ENCODE measurements at regions not wholly inside any gene's neighbourhood (a gene's known extent, or its start where the extent isn't known, plus 50 kb on each side); places are given as distances from the start of the nearest gene placed in this dataset.
"Not testable (repeated sequence)": the region's sequence is repeated elsewhere in the genome, so short reads cannot be mapped to it uniquely, and the experiment has no call there.

DNA sequence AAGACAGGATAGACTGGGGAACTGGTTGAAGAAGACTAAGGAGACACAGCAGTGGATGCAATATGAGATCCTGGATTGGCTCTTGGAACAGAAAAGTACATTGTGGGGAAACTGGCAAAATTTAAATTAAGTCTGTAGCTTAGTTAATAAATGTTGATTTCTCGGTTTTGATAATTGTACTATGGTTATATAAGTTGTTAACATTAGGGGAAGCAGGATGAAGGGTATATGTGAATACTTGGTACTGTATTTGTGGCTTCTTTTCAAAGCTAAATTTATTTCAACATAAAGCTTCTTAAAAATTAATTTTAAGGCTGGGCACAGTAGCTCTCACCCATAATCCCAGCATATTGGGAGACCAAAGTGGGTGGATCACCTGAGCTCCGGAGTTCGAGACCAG, 103.8 kb downstream of the TMEM17 start:
- H3K4me3 ChIP-seq, result no peak overlapping the region
- H3K4me1 ChIP-seq, result no peaks in the 10 kb centered on the region
- H3K36me3 ChIP-seq, result no peaks in the 10 kb centered on the region
- H3K9me3 ChIP-seq, result no peaks in the 10 kb centered on the region
- no peak overlapping the region for H3K27ac ChIP-seq
- H3K27me3 ChIP-seq, result no peaks in the 10 kb centered on the region
- intact Hi-C loops (cut with DNase I), result loop anchor here (10.0 kb wide), 1 partner anchor 407 kb away; no protein-coding TSS in a partner anchor
- TF ChIP-seq POLR2AphosphoS5 (IDR thresholded peaks at IDR 0.05; ENCODE audit: insufficient read depth in 1 of 2, low read depth in 1 of 2), result no peak
- TF ChIP-seq POLR2A (IDR thresholded peaks at IDR 0.05), result no peak
- TF ChIP-seq, protein P1, sequence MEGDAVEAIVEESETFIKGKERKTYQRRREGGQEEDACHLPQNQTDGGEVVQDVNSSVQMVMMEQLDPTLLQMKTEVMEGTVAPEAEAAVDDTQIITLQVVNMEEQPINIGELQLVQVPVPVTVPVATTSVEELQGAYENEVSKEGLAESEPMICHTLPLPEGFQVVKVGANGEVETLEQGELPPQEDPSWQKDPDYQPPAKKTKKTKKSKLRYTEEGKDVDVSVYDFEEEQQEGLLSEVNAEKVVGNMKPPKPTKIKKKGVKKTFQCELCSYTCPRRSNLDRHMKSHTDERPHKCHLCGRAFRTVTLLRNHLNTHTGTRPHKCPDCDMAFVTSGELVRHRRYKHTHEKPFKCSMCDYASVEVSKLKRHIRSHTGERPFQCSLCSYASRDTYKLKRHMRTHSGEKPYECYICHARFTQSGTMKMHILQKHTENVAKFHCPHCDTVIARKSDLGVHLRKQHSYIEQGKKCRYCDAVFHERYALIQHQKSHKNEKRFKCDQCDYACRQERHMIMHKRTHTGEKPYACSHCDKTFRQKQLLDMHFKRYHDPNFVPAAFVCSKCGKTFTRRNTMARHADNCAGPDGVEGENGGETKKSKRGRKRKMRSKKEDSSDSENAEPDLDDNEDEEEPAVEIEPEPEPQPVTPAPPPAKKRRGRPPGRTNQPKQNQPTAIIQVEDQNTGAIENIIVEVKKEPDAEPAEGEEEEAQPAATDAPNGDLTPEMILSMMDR (IDR thresholded peaks at IDR 0.05), result no peak
- no peak for DNase-seq (ENCODE audit: extremely low spot score in 2 of 2)

DNA sequence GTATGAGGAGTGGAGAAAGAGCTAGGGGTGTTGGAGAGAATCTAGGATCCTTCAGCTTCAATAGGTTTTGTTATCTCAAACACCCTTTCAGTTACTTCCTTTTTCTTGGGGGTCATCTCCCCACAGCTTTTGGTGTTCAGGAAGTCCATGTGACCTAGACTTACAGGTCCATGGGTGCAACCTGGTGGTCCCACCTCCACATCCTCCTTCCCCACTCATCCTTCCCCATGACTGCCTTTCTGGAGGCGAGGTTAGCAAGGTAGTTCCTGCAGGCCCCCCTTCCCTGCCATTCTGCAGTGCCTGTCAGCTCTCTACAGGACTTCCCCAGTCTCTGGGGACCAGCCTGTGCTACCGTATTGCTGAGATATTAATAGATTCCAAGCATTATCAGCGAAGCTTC, 107.6 kb downstream of the TMEM17 start:
- intact Hi-C loops (cut with DNase I), result no loop called here
- no peak for TF ChIP-seq POLR2A (IDR thresholded peaks at IDR 0.05)
- TF ChIP-seq, protein P1 (IDR thresholded peaks at IDR 0.05), result no peak
- no peak for TF ChIP-seq POLR2AphosphoS5 (IDR thresholded peaks at IDR 0.05; ENCODE audit: insufficient read depth in 1 of 2, low read depth in 1 of 2)
- Histone ChIP-seq H3K27me3 (no peaks in the 10 kb centered on the region), H3K4me1 (no peaks in the 10 kb centered on the region), H3K9me3 (no peaks in the 10 kb centered on the region), H3K4me3 (no peak overlapping the region), H3K36me3 (no peaks in the 10 kb centered on the region), H3K27ac (no peak overlapping the region)
- DNase-seq (ENCODE audit: extremely low spot score in 2 of 2), result no peak

DNA sequence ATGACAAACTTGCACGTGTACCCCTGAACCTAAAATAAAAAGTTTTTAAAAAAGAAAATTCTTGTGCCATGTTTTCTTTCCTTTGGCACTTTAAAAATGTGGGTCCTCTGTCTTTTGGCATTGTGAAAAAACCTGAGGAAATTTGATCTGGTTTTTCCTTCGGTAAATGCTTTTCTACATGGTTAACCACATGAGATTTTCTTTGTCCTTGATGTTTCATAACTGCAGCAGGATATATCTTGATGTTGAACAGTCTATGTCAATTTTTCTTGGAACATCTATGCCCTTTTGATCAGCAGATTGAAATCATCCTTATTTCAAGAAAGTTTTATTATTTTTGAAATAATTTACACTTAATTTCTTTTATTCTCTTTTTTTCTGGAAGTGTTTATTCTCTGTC, 109.1 kb downstream of the TMEM17 start:
- Histone ChIP-seq H3K27ac (no peak overlapping the region), H3K36me3 (no peaks in the 10 kb centered on the region), H3K4me1 (no peaks in the 10 kb centered on the region)

DNA sequence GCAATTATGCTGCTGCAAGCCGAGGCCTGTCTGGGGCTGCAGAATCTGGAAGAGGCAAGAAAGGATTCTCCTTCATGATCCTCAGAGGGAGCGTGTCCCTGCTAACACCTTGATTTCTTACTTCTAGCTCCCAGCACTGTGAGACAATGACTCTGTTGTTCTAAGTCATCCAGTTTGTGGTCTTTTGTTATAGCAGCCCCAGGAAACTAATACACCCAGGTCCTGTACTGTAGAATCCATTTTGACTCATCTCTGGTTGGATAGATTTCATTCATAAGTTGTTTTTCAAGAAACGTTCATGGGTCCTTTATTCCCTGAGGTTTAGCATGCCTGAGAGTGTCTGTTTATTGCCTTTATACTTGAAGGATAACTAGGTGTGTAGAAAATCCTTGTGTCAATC, 112.7 kb downstream of the TMEM17 start:
- no peaks in the 10 kb centered on the region for H3K27me3 ChIP-seq
- no peak overlapping the region for H3K27ac ChIP-seq
- H3K4me1 ChIP-seq, result no peaks in the 10 kb centered on the region
- no peak overlapping the region for H3K4me3 ChIP-seq
- H3K36me3 ChIP-seq, result no peaks in the 10 kb centered on the region
- TF ChIP-seq, protein P1 (IDR thresholded peaks at IDR 0.05), result no peak
- TF ChIP-seq POLR2A (IDR thresholded peaks at IDR 0.05), result no peak
- no peak for TF ChIP-seq POLR2AphosphoS5 (IDR thresholded peaks at IDR 0.05; ENCODE audit: insufficient read depth in 1 of 2, low read depth in 1 of 2)
- H3K9me3 ChIP-seq, result no peaks in the 10 kb centered on the region
- intact Hi-C loops (cut with DNase I), result no loop called here
- no peak for DNase-seq (ENCODE audit: extremely low spot score in 2 of 2)

More for the DNA sequence above, 109.1 kb downstream of the TMEM17 start:
- H3K27me3 ChIP-seq, result no peaks in the 10 kb centered on the region
- no peak for DNase-seq (ENCODE audit: extremely low spot score in 2 of 2)
- no peaks in the 10 kb centered on the region for H3K9me3 ChIP-seq
- intact Hi-C loops (cut with DNase I), result no loop called here
- no peak overlapping the region for H3K4me3 ChIP-seq
- TF ChIP-seq POLR2AphosphoS5 (IDR thresholded peaks at IDR 0.05; ENCODE audit: insufficient read depth in 1 of 2, low read depth in 1 of 2) (no peak), POLR2A (IDR thresholded peaks at IDR 0.05) (no peak)
- TF ChIP-seq, protein P1 (IDR thresholded peaks at IDR 0.05), result no peak

DNA sequence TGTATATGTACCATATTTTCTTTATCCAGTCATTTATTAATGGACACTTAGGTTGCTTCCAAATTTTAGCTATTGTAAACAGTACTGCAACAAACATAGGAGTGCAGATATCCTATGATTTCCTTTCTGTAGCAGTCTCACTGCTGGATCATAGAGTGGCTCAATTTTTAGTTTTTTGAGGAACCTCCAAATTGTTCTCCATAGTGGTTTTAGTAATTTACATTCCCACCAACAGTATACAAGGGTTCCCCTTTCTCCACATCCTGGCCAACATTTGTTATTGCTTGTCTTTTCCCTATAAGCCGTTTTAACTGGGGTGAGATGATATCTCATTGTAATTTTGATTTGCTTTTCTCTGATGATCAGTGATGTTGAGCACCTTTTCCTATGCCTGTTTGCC, 114.3 kb downstream of the TMEM17 start:
- TF ChIP-seq POLR2AphosphoS5 (IDR thresholded peaks at IDR 0.05; ENCODE audit: insufficient read depth in 1 of 2, low read depth in 1 of 2) (no peak), POLR2A (IDR thresholded peaks at IDR 0.05) (no peak)
- TF ChIP-seq, protein P1 (IDR thresholded peaks at IDR 0.05), result no peak
- H3K27me3 ChIP-seq, result no peaks in the 10 kb centered on the region
- intact Hi-C loops (cut with DNase I), result no loop called here
- no peak overlapping the region for H3K4me3 ChIP-seq
- no peaks in the 10 kb centered on the region for H3K36me3 ChIP-seq
- DNase-seq (ENCODE audit: extremely low spot score in 2 of 2), result no peak
- no peaks in the 10 kb centered on the region for H3K9me3 ChIP-seq
- no peak overlapping the region for H3K27ac ChIP-seq
- no peaks in the 10 kb centered on the region for H3K4me1 ChIP-seq

DNA sequence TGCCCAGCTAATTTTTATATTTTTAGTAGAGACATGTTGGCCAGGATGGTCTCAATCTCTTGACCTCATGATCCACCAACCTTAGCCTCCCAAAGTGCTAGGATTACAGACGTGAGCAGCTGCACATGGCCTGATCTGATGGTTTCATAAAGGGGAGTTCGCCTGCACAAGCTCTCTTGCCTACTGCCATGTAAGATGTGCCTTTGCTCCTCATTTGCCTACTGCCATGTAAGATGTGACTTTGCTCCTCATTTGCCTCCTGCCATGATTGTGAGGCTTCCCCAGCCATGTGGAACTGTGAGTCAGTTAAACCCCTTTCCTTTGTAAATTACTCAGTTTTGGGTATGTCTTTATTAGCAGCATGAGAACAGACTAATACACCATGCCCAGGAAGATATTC, 119.6 kb downstream of the TMEM17 start:
- DNase-seq (ENCODE audit: extremely low spot score in 2 of 2); H3K27me3 ChIP-seq; H3K4me3 ChIP-seq; H3K27ac ChIP-seq; H3K36me3 ChIP-seq; H3K9me3 ChIP-seq; H3K4me1 ChIP-seq; intact Hi-C loops (cut with DNase I): not testable (repeated sequence)
